Trophoblast cell (in vitro differentiated cells and primary cell): ENCODE measurements at regions not wholly inside any gene's neighbourhood (a gene's known extent, or its start where the extent isn't known, plus 50 kb on each side); places are given as distances from the start of the nearest gene placed in this dataset.

Experiments
- DNase-seq, 2 donors: peaks; one replicate each; pipeline ENCODE4 v3.0.0-alpha.2; 2016
- H2AFZ ChIP-seq: 2 replicates; pipeline ENCODE4 v1.6.1; 2013; ENCODE audit warnings: low read length, moderate library complexity, mild to moderate bottlenecking; ENCODE audit not compliant: insufficient read depth, poor library complexity
- H2AK5ac ChIP-seq: 2 replicates; pipeline ENCODE4 v1.6.1; 2013; ENCODE audit warnings: mild to moderate bottlenecking, low read length
- H2BK120ac ChIP-seq: 2 replicates; pipeline ENCODE4 v1.6.1; 2013; ENCODE audit warnings: low read length, mild to moderate bottlenecking, moderate library complexity; ENCODE audit not compliant: insufficient read depth, poor library complexity
- H2BK12ac ChIP-seq: 2 replicates; pipeline ENCODE4 v1.6.1; 2013; ENCODE audit warnings: mild to moderate bottlenecking, low read length, moderate library complexity
- H2BK5ac ChIP-seq: 2 replicates; pipeline ENCODE4 v1.6.1; 2013; ENCODE audit warnings: low read length, low read depth, moderate library complexity, mild to moderate bottlenecking; ENCODE audit not compliant: poor library complexity
- H3K14ac ChIP-seq: 2 replicates; pipeline ENCODE4 v1.6.1; 2013; ENCODE audit warnings: mild to moderate bottlenecking, low read length
- H3K18ac ChIP-seq: 2 replicates; pipeline ENCODE4 v1.6.1; 2013; ENCODE audit warnings: mild to moderate bottlenecking, low read length
- H3K23ac ChIP-seq: 2 replicates; pipeline ENCODE4 v1.6.1; 2013; ENCODE audit warnings: low read length
- H3K27ac ChIP-seq: 2 replicates; pipeline ENCODE4 v1.5.1; 2013; ENCODE audit warnings: low read depth, mild to moderate bottlenecking, inconsistent platforms, low read length, moderate library complexity
- H3K27me3 ChIP-seq: 2 replicates; pipeline ENCODE4 v1.6.1; 2013; ENCODE audit warnings: inconsistent platforms, mild to moderate bottlenecking, low read length, moderate library complexity; ENCODE audit not compliant: insufficient read depth
- H3K36me3 ChIP-seq, 2 experiments: 1 replicate in 1 of 2; 2 replicates in 1 of 2; pipeline ENCODE4 v1.6.1; 2013; ENCODE audit warnings: low read length in 2 of 2, mild to moderate bottlenecking in 2 of 2, moderate library complexity in 1 of 2; ENCODE audit not compliant: insufficient read depth in 2 of 2, control insufficient read depth in 1 of 2
- H3K4ac ChIP-seq: 2 replicates; pipeline ENCODE4 v1.6.1; 2013; ENCODE audit warnings: low read depth, mild to moderate bottlenecking, low read length, moderate library complexity
- H3K4me1 ChIP-seq, 2 experiments: 1 replicate in 1 of 2; 2 replicates in 1 of 2; pipeline ENCODE4 v1.6.1; 2013; ENCODE audit warnings: low read length in 2 of 2, mild to moderate bottlenecking in 2 of 2, moderate library complexity in 1 of 2; ENCODE audit not compliant: insufficient read depth in 2 of 2, control insufficient read depth in 1 of 2
- H3K4me2 ChIP-seq: 2 replicates; pipeline ENCODE4 v1.6.1; 2013; ENCODE audit warnings: inconsistent platforms, mild to moderate bottlenecking, low read length, moderate library complexity
- H3K4me3 ChIP-seq: 2 replicates; pipeline ENCODE4 v1.5.1; 2013; ENCODE audit warnings: mild to moderate bottlenecking, low read depth, low read length, inconsistent platforms
- H3K79me1 ChIP-seq: one replicate; pipeline ENCODE4 v1.6.1; 2013; ENCODE audit warnings: low read length
- H3K79me2 ChIP-seq: 2 replicates; pipeline ENCODE4 v1.6.1; 2013; ENCODE audit warnings: low read length, mild to moderate bottlenecking; ENCODE audit not compliant: control insufficient read depth, insufficient read depth, poor library complexity
- H3K9ac ChIP-seq: 2 replicates; pipeline ENCODE4 v1.6.1; 2013; ENCODE audit warnings: mild to moderate bottlenecking, low read length
- H3K9me3 ChIP-seq: 2 replicates; pipeline ENCODE4 v1.6.1; 2013; ENCODE audit warnings: low read depth, mild to moderate bottlenecking, control low read depth, inconsistent platforms, low read length; ENCODE audit not compliant: insufficient read depth
- H4K12ac ChIP-seq: 2 replicates; pipeline ENCODE4 v1.6.1; 2013; ENCODE audit warnings: low read depth, mild to moderate bottlenecking, low read length, moderate library complexity
- H4K8ac ChIP-seq: 2 replicates; pipeline ENCODE4 v1.6.1; 2013; ENCODE audit warnings: low read depth, mild to moderate bottlenecking, low read length, moderate library complexity
- H4K91ac ChIP-seq: one replicate; pipeline ENCODE4 v1.6.1; 2013; ENCODE audit warnings: low read depth, mild to moderate bottlenecking, low read length, moderate library complexity
- WGBS: extraction: QIAGEN DNeasy Blood & Tissue Kit; methylation state at CpG from one replicate; pipeline ENCODE4 v1.1.7; 2013; ENCODE audit warnings: missing lambda C conversion rate; ENCODE audit not compliant: insufficient read length, insufficient coverage; ENCODE audit errors: extremely low coverage; 5-methylcytosine and 5-hydroxymethylcytosine counted together

GRCh38 chr15:96768435-96768789, 437.9 kb downstream of the NR2F2 start:
- peak overlapping the region; percentile 78 for H4K91ac ChIP-seq
- peak in 1 of 2 donors; percentile 13 for DNase-seq
- peaks cover 10% of the 10 kb centered on the region for H3K79me1 ChIP-seq
- peak overlapping the region; percentile 65 for H2BK5ac ChIP-seq
- H2BK12ac ChIP-seq: peak overlapping the region; percentile 18
- no peaks in the 10 kb centered on the region for H3K27me3 ChIP-seq
- peak overlapping the region; percentile 67 for H3K27ac ChIP-seq
- H3K4me3 ChIP-seq: no peak overlapping the region
- peak overlapping the region; percentile 13 for H3K23ac ChIP-seq
- peak overlapping the region; percentile 2 for H3K14ac ChIP-seq
- peak overlapping the region; percentile 4 for H3K18ac ChIP-seq
- H2AFZ ChIP-seq: no peak overlapping the region
- H2AK5ac ChIP-seq: no peak overlapping the region
- peaks cover 2% of the 10 kb centered on the region for H3K9me3 ChIP-seq
- H4K12ac ChIP-seq: no peak overlapping the region
- no peak overlapping the region for H4K8ac ChIP-seq
- H3K4me1 ChIP-seq: peaks cover 7 to 10% of the 10 kb centered on the region in 2 experiments
- no peaks in the 10 kb centered on the region for H3K79me2 ChIP-seq
- no peaks in the 10 kb centered on the region for H3K36me3 ChIP-seq
- WGBS: no CpG with 5 or more reads among the region's 5 CpGs
- no peak overlapping the region for H3K4me2 ChIP-seq
- peak overlapping the region; percentile 8 for H2BK120ac ChIP-seq
- H3K9ac ChIP-seq: no peak overlapping the region
- no peak overlapping the region for H3K4ac ChIP-seq

DNA sequence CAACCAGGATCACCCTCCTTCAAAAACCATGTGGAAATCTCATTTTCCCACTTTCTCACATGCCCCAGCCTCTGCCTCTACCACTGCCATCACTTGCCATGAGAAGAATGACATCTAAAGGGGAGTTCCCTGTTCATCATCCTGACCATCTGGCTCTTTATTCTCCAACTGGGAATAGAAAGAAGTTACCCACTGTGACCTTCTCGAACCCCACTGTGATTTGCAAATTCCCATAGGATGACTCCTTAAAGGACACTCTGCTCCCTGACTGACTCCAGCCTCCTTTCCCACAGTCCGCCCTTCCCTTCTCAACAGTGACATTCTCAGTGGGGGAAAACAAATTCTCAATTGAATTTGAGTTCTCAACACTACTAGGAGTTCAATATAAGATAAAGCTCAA, 440.5 kb downstream of the NR2F2 start:
- Histone ChIP-seq H3K4me2 (no peak overlapping the region), H2BK120ac (peak overlapping the region; percentile 42), H3K9me3 (peaks cover 1% of the 10 kb centered on the region), H3K9ac (no peak overlapping the region), H3K4me3 (no peak overlapping the region), H2AK5ac (no peak overlapping the region), H2AFZ (no peak overlapping the region), H3K79me2 (no peaks in the 10 kb centered on the region), H4K12ac (no peak overlapping the region), H3K79me1 (peaks cover 10% of the 10 kb centered on the region), H3K4me1 (peaks cover 7 to 8% of the 10 kb centered on the region in 2 experiments), H3K23ac (no peak overlapping the region), H3K14ac (peak overlapping the region; percentile 34), H2BK5ac (peak overlapping the region; percentile 33), H4K91ac (peak overlapping the region; percentile 43), H3K27ac (no peak overlapping the region), H4K8ac (no peak overlapping the region), H3K4ac (no peak overlapping the region), H2BK12ac (no peak overlapping the region), H3K27me3 (no peaks in the 10 kb centered on the region), H3K18ac (no peak overlapping the region), H3K36me3 (no peaks in the 10 kb centered on the region)
- no peak for DNase-seq
- no CpG with 5 or more reads among the region's 2 CpGs for WGBS

DNA sequence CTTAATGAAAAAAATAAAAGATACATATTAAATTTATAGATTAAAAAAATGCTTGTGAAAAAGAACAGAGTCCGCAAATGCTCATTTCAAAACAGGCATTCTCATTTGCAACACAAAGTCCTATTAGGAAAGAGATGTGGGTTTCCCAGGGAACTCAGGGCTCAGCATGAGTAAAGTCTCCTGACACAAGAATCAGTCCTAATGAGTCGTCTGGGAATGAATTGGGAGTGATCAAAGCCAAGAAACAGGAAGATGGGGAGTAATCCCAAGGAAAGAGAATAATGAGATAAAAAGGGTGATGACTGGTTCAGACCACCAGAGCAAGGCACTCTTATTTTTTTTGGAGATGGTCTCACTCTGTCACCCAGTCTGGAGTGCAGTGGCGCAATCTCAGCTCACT, 443.7 kb downstream of the NR2F2 start:
- H3K79me1 ChIP-seq: peaks cover 5% of the 10 kb centered on the region
- H4K12ac ChIP-seq: no peak overlapping the region
- no peak overlapping the region for H2BK12ac ChIP-seq
- H3K4ac ChIP-seq: no peak overlapping the region
- H4K91ac ChIP-seq: no peak overlapping the region
- H3K9me3 ChIP-seq: peaks cover 3% of the 10 kb centered on the region
- no peak overlapping the region for H2BK5ac ChIP-seq
- H3K36me3 ChIP-seq: no peaks in the 10 kb centered on the region
- no peak overlapping the region for H3K4me2 ChIP-seq
- H3K79me2 ChIP-seq: no peaks in the 10 kb centered on the region
- H3K27ac ChIP-seq: no peak overlapping the region
- no peak overlapping the region for H4K8ac ChIP-seq
- H2AK5ac ChIP-seq: no peak overlapping the region
- H3K27me3 ChIP-seq: no peaks in the 10 kb centered on the region
- no peak for DNase-seq
- WGBS: no CpG with 5 or more reads among the region's 3 CpGs
- H3K14ac ChIP-seq: no peak overlapping the region
- H2BK120ac ChIP-seq: no peak overlapping the region
- no peak overlapping the region for H3K23ac ChIP-seq
- H3K4me3 ChIP-seq: no peak overlapping the region
- H2AFZ ChIP-seq: no peak overlapping the region
- peaks cover 0 to 3% of the 10 kb centered on the region in 2 experiments for H3K4me1 ChIP-seq
- no peak overlapping the region for H3K9ac ChIP-seq
- no peak overlapping the region for H3K18ac ChIP-seq

GRCh38 chr15:96783746-96784145, 453.2 kb downstream of the NR2F2 start:
- no peak overlapping the region for H3K4ac ChIP-seq
- no peak overlapping the region for H2AK5ac ChIP-seq
- H3K79me1 ChIP-seq: no peaks in the 10 kb centered on the region
- H3K79me2 ChIP-seq: no peaks in the 10 kb centered on the region
- no peak overlapping the region for H3K23ac ChIP-seq
- H3K4me2 ChIP-seq: no peak overlapping the region
- no peak overlapping the region for H2BK5ac ChIP-seq
- H4K91ac ChIP-seq: no peak overlapping the region
- H2AFZ ChIP-seq: no peak overlapping the region
- H3K4me1 ChIP-seq: no peaks in the 10 kb centered on the region
- H4K8ac ChIP-seq: no peak overlapping the region
- H3K27ac ChIP-seq: no peak overlapping the region
- WGBS: no CpG with 5 or more reads among the region's 3 CpGs
- no peak overlapping the region for H2BK120ac ChIP-seq
- no peak overlapping the region for H3K9ac ChIP-seq
- no peak overlapping the region for H2BK12ac ChIP-seq
- H3K14ac ChIP-seq: no peak overlapping the region
- DNase-seq: no peak
- H3K9me3 ChIP-seq: no peaks in the 10 kb centered on the region
- H4K12ac ChIP-seq: no peak overlapping the region
- H3K18ac ChIP-seq: no peak overlapping the region
- H3K36me3 ChIP-seq: no peaks in the 10 kb centered on the region
- H3K27me3 ChIP-seq: peaks cover 2% of the 10 kb centered on the region
- H3K4me3 ChIP-seq: no peak overlapping the region
